ENCODE measurements at regions not wholly inside any gene's neighbourhood (a gene's known extent, or its start where the extent isn't known, plus 50 kb on each side); places are given as distances from the start of the nearest gene placed in this dataset.

DNA sequence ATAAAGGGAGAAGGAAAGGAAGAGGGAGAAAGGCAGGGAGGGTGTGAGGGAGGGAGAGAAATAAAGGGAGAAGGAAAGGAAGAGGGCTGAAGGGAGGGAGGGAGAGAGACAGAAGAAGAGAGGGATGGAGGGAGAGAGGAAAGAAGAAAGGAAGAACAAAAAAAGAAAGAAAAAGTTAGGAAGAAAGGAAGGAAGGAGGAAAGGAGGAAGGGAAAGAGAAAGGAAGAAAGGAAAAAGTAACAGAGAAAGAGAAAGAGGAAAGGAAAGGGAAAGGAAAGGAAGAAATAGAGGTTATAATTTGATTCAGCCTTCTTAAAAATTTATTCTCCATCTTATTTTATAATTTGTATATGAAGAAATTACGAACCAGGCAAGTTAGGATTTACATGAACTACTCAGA lies 836.6 kb upstream of the C9orf72 start:
- 7 to 23% (median 9%) methylated on average over 1 of the region's 1 CpG for WGBS, 3 donors
- H3K4me1 ChIP-seq (ENCODE audit: insufficient read depth) = no peaks in the 10 kb centered on the region
- no peaks in the 10 kb centered on the region for H3K9me3 ChIP-seq
- no peaks in the 10 kb centered on the region for H3K27me3 ChIP-seq
- intact Hi-C loops (cut with DNase I) = no loop called here
- H3K27ac ChIP-seq = no peak overlapping the region
- no peak for DNase-seq
- TF ChIP-seq EP300 (IDR thresholded peaks at IDR 0.05) (no peak), POLR2A (IDR thresholded peaks at IDR 0.05) (no peak)
- TF ChIP-seq, protein P1, sequence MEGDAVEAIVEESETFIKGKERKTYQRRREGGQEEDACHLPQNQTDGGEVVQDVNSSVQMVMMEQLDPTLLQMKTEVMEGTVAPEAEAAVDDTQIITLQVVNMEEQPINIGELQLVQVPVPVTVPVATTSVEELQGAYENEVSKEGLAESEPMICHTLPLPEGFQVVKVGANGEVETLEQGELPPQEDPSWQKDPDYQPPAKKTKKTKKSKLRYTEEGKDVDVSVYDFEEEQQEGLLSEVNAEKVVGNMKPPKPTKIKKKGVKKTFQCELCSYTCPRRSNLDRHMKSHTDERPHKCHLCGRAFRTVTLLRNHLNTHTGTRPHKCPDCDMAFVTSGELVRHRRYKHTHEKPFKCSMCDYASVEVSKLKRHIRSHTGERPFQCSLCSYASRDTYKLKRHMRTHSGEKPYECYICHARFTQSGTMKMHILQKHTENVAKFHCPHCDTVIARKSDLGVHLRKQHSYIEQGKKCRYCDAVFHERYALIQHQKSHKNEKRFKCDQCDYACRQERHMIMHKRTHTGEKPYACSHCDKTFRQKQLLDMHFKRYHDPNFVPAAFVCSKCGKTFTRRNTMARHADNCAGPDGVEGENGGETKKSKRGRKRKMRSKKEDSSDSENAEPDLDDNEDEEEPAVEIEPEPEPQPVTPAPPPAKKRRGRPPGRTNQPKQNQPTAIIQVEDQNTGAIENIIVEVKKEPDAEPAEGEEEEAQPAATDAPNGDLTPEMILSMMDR (IDR thresholded peaks at IDR 0.05) = no peak
- no peak overlapping the region for H3K4me3 ChIP-seq
- H3K36me3 ChIP-seq = no peaks in the 10 kb centered on the region

DNA sequence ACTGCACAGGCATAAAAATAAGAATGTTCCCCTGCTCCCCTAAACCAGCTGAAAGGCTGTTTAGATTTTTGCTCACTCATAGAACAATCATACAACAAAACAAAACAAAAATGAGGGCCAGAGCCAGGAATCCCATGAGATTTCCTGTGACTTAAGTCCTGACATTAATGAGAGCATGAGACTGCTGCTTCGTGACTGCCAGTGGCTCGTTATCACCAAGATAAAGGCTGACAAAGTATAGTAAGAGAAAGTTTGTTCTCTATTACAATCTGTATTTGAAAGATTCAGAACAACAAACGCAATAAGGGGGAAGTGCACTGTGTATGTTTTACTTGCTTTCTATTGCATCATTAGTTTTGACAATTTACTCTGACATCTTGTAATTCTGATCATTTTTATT lies 837.1 kb upstream of the C9orf72 start:
- Histone ChIP-seq H3K9me3 (no peaks in the 10 kb centered on the region), H3K27ac (no peak overlapping the region), H3K36me3 (no peaks in the 10 kb centered on the region), H3K4me3 (no peak overlapping the region), H3K27me3 (no peaks in the 10 kb centered on the region), H3K4me1 (ENCODE audit: insufficient read depth) (no peaks in the 10 kb centered on the region)
- intact Hi-C loops (cut with DNase I) = no loop called here
- WGBS, 3 donors = 1 to 8% (median 5%) methylated on average over 3 of the region's 3 CpGs
- TF ChIP-seq POLR2A (IDR thresholded peaks at IDR 0.05) = no peak
- TF ChIP-seq, protein P1 (IDR thresholded peaks at IDR 0.05) = no peak
- no peak for TF ChIP-seq EP300 (IDR thresholded peaks at IDR 0.05)
- no peak for DNase-seq

DNA sequence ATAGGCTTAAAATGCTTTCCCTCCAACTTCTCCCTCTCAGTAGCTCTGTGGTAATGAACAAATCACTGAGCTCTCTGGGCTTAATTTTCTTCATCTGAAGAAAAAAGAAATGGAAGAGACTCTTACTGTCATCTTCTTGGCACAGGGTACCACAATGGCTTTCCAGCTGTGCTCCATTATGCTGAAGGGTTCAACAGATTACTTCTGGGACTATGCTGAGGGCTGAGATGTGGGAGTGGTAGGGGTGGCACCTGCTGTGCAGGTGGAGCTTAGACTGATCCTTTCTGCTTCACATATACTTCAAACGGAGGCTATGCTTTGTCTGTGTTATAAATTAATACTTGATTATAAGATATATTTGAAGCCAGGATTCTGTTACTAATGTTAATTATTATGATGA lies 840.2 kb upstream of the C9orf72 start:
- no peak overlapping the region for H3K27ac ChIP-seq
- H3K36me3 ChIP-seq = no peaks in the 10 kb centered on the region
- TF ChIP-seq EP300 (IDR thresholded peaks at IDR 0.05) = no peak
- TF ChIP-seq, protein P1 (IDR thresholded peaks at IDR 0.05) = no peak
- no peak for TF ChIP-seq POLR2A (IDR thresholded peaks at IDR 0.05)
- no peaks in the 10 kb centered on the region for H3K27me3 ChIP-seq
- no peaks in the 10 kb centered on the region for H3K9me3 ChIP-seq
- no peak overlapping the region for H3K4me3 ChIP-seq
- whole genome bisulfite sequencing, 3 donors = 46 to 47% (median 47%) methylated on average over 1 of the region's 1 CpG
- no peak for DNase-seq
- no peaks in the 10 kb centered on the region for H3K4me1 ChIP-seq (ENCODE audit: insufficient read depth)
- intact Hi-C loops (cut with DNase I) = no loop called here

DNA sequence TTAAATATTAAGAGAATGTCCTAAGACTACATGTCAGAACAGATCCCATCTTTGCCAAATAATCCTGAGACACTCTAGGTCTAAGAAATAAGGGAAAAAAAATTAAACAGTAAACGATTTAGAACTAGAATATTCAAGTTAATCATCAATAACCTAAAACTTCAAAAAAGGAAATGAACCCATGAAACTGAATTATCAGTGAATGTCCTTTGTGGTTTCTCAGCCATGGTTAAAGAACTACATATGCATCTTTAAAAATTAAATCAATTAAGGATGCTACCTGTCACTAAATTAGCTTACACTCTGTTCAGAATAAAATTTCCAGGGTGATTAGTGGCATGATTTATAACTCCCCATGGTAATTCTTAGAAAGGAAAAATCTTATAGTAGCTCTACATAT lies 850.0 kb upstream of the C9orf72 start:
- no peak for DNase-seq
- 23 to 45% (median 44%) methylated on average over 1 of the region's 1 CpG for WGBS, 3 donors
- H3K4me3 ChIP-seq = no peak overlapping the region
- H3K9me3 ChIP-seq = no peaks in the 10 kb centered on the region
- H3K4me1 ChIP-seq (ENCODE audit: insufficient read depth) = no peaks in the 10 kb centered on the region
- no peaks in the 10 kb centered on the region for H3K36me3 ChIP-seq
- H3K27ac ChIP-seq = no peak overlapping the region
- intact Hi-C loops (cut with DNase I) = no loop called here
- H3K27me3 ChIP-seq = no peaks in the 10 kb centered on the region
- TF ChIP-seq, protein P1 (IDR thresholded peaks at IDR 0.05) = no peak
- no peak for TF ChIP-seq POLR2A (IDR thresholded peaks at IDR 0.05)
- no peak for TF ChIP-seq EP300 (IDR thresholded peaks at IDR 0.05)

DNA sequence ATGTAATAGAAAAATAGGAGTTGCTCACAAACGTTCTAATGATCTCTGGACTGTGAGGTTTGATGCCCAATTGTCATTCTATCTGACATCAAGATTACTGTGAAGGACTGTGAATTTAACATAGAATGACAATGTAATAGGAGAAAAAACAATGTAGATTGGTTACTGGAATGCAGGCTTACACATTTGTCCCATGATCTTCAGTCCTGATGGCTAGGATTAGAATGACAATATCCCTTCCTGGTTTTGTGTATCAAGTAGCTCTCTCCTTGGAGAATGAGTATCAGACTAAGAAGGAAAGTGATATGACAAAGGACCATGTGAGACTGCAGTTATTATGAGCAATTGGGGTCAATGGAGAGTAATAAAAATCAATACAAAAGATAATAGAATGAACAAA lies 862.2 kb upstream of the C9orf72 start:
- WGBS, 3 donors = 56 to 66% (median 61%) methylated on average over 1 of the region's 1 CpG
- H3K27me3 ChIP-seq = no peaks in the 10 kb centered on the region
- no peak for DNase-seq
- H3K4me3 ChIP-seq = no peak overlapping the region
- no peak overlapping the region for H3K27ac ChIP-seq
- H3K4me1 ChIP-seq (ENCODE audit: insufficient read depth) = no peaks in the 10 kb centered on the region
- H3K9me3 ChIP-seq = no peaks in the 10 kb centered on the region
- TF ChIP-seq EP300 (IDR thresholded peaks at IDR 0.05) (no peak), POLR2A (IDR thresholded peaks at IDR 0.05) (no peak)
- TF ChIP-seq, protein P1 (IDR thresholded peaks at IDR 0.05) = no peak
- H3K36me3 ChIP-seq = no peaks in the 10 kb centered on the region
- intact Hi-C loops (cut with DNase I) = no loop called here

All from ovary (tissue), 7 donors.